8988T (cell line): ENCODE measurements at regions not wholly inside any gene's neighbourhood (a gene's known extent, or its start where the extent isn't known, plus 50 kb on each side); places are given as distances from the start of the nearest gene placed in this dataset.

ENCODE experiments used
- DNase-seq: peaks from one replicate; pipeline ENCODE4 v3.0.0; 2011

- DNase-seq: no peak
Measured at GRCh38 chr10:24152270-24152669, 56.7 kb upstream of the KIAA1217 start.

- no peak for DNase-seq
Measured at GRCh38 chr10:24153031-24153430, 55.9 kb upstream of the KIAA1217 start.

- no peak for DNase-seq
Measured at GRCh38 chr10:24153537-24153936, 55.4 kb upstream of the KIAA1217 start.

- no peak for DNase-seq
Measured at GRCh38 chr10:24156686-24157085, 52.3 kb upstream of the KIAA1217 start.

GRCh38 chr10:24157567-24157966 lies 51.4 kb upstream of the KIAA1217 start:
- DNase-seq: no peak
